ENCODE measurements at regions not wholly inside any gene's neighbourhood (a gene's known extent, or its start where the extent isn't known, plus 50 kb on each side); places are given as distances from the start of the nearest gene placed in this dataset.
"Not testable (repeated sequence)": the region's sequence is repeated elsewhere in the genome, so short reads cannot be mapped to it uniquely, and the experiment has no call there.

DNA sequence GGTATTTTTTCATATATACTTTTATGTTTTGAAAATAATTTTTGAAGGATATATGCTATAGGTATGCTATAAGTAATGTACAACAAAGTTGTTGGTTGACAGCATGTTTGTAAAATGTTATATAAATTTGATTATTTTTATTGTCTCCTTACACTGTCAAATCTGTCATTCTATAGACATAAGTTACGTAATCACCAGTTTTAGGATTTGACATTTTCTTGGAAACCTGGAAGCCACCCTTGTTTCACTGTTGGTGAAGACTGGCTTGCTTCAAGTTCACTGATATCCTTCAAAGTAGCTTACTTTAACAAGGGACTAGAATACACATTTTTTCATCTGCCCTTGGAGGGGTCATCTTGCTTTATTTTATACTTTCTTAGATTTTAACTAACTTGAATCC, 1288.6 kb upstream of the EYS start:
- TF ChIP-seq, protein P1, sequence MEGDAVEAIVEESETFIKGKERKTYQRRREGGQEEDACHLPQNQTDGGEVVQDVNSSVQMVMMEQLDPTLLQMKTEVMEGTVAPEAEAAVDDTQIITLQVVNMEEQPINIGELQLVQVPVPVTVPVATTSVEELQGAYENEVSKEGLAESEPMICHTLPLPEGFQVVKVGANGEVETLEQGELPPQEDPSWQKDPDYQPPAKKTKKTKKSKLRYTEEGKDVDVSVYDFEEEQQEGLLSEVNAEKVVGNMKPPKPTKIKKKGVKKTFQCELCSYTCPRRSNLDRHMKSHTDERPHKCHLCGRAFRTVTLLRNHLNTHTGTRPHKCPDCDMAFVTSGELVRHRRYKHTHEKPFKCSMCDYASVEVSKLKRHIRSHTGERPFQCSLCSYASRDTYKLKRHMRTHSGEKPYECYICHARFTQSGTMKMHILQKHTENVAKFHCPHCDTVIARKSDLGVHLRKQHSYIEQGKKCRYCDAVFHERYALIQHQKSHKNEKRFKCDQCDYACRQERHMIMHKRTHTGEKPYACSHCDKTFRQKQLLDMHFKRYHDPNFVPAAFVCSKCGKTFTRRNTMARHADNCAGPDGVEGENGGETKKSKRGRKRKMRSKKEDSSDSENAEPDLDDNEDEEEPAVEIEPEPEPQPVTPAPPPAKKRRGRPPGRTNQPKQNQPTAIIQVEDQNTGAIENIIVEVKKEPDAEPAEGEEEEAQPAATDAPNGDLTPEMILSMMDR (IDR thresholded peaks at IDR 0.05), result no peak
- no peak for ATAC-seq (ENCODE audit: insufficient number of reproducible peaks, low FRiP score, low read depth)
- no peak overlapping the region for H3K27ac ChIP-seq
- no peaks in the 10 kb centered on the region for H3K4me1 ChIP-seq (ENCODE audit: control insufficient read depth in 1 of 2, low read depth in 2 of 2)
- no peaks in the 10 kb centered on the region for H3K36me3 ChIP-seq
- no peak overlapping the region for H3K4me3 ChIP-seq
- H3K27me3 ChIP-seq (replicated peaks; ENCODE audit: insufficient read depth), result no peaks in the 10 kb centered on the region
- DNase-seq (ENCODE audit: low spot score), result no peak
- no peaks in the 10 kb centered on the region for H3K9me3 ChIP-seq

DNA sequence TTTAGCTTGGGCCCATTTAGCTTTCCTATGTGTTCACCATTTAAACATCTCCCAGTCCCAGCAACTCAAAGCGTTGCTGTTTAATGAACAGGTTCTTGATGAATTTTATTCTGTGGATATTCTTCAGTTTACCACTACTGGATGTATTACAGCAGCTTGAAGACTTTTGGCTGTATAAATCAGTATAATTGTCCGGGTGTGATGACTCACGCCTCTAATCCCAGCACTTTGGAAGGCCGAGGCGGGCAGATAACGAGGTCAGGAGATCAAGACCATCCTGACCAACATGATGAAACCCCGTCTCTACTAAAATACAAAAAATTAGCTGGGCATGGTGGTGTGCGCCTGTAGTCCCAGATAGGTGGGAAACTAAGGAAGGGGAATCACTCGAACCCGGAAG, 1286.7 kb upstream of the EYS start:
- H3K27me3 ChIP-seq (replicated peaks; ENCODE audit: insufficient read depth); H3K9me3 ChIP-seq; H3K4me1 ChIP-seq (ENCODE audit: control insufficient read depth in 1 of 2, low read depth in 2 of 2); H3K4me3 ChIP-seq; H3K36me3 ChIP-seq; ATAC-seq (ENCODE audit: insufficient number of reproducible peaks, low FRiP score, low read depth); H3K27ac ChIP-seq; DNase-seq (ENCODE audit: low spot score): not testable (repeated sequence)

DNA sequence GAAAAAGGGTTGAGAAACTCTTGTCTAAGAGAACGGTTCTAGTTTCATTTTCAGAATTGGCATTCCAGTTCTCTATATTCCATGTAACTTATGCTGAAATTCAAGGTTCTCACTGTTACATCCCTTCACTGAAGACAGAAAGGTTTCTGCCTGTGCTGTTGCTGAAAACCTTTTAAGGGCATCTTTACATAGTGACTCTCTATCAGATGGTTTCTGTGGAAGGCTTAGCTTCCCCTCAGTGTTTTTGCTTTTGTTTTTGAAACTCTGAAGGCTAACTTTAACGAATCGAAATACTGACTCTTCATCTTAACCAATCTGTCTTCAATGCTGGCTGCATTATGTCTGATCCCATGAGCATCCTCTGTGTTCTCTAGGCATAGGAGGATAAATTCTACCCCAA, 1286.2 kb upstream of the EYS start:
- Histone ChIP-seq H3K4me3 (no peak overlapping the region), H3K27ac (no peak overlapping the region), H3K9me3 (peaks cover 8% of the 10 kb centered on the region), H3K27me3 (replicated peaks; ENCODE audit: insufficient read depth) (no peaks in the 10 kb centered on the region), H3K36me3 (no peaks in the 10 kb centered on the region), H3K4me1 (ENCODE audit: control insufficient read depth in 1 of 2, low read depth in 2 of 2) (no peaks in the 10 kb centered on the region)
- ATAC-seq (ENCODE audit: insufficient number of reproducible peaks, low FRiP score, low read depth) (no peak), DNase-seq (ENCODE audit: low spot score) (no peak)
- TF ChIP-seq, protein P1 (IDR thresholded peaks at IDR 0.05), result no peak

DNA sequence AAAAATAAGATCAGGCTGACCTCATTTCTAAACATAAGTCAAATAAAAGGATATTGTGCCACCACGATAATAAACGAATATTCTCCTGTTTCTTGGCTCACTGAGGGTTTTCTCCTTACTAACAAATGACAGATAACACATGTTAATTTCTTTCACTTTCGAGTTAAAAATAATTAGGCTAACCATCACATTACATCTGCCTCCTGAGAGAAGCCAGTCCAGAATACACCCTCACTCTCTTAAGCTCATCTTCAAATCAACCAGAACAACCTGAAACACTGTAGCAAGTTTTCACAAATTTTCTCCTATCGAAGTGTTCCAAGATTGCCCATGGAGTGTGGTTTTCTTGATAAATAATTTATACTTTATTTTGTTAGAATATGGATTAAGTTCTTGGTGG, 1285.6 kb upstream of the EYS start:
- Histone ChIP-seq H3K4me3 (no peak overlapping the region), H3K4me1 (ENCODE audit: control insufficient read depth in 1 of 2, low read depth in 2 of 2) (no peaks in the 10 kb centered on the region)

DNA sequence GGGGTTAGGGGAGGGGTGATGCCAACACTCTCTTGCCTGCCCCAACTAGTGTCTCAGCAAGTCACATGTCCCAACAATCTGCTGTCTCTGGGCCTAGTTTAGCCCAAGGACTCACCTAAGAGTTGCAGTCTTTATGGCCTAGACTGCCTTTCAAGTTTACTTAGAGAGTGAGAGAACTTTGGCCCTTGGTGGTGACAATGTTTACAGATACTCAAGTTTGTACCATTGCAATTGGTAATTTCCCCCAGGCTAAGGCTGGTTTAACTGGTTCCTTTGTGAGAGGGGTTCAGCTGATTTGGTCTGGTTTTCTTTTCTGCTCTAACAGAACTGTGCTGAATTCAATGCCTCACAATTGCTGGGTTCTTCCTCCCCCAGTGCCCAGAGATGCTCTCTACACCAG, 1279.9 kb upstream of the EYS start:
- TF ChIP-seq, protein P1 (IDR thresholded peaks at IDR 0.05), result no peak
- DNase-seq (ENCODE audit: low spot score) (no peak), ATAC-seq (ENCODE audit: insufficient number of reproducible peaks, low FRiP score, low read depth) (no peak)
- H3K4me3 ChIP-seq, result no peak overlapping the region
- no peaks in the 10 kb centered on the region for H3K4me1 ChIP-seq (ENCODE audit: control insufficient read depth in 1 of 2, low read depth in 2 of 2)
- H3K27ac ChIP-seq, result no peak overlapping the region
- H3K9me3 ChIP-seq, result peaks cover 8% of the 10 kb centered on the region
- H3K27me3 ChIP-seq (replicated peaks; ENCODE audit: insufficient read depth), result no peaks in the 10 kb centered on the region
- H3K36me3 ChIP-seq, result no peaks in the 10 kb centered on the region

More for the DNA sequence above, 1285.6 kb upstream of the EYS start:
- Histone ChIP-seq H3K27ac (no peak overlapping the region), H3K27me3 (replicated peaks; ENCODE audit: insufficient read depth) (no peaks in the 10 kb centered on the region), H3K9me3 (peaks cover 8% of the 10 kb centered on the region), H3K36me3 (no peaks in the 10 kb centered on the region)
- ATAC-seq (ENCODE audit: insufficient number of reproducible peaks, low FRiP score, low read depth), result no peak
- DNase-seq (ENCODE audit: low spot score), result no peak
- TF ChIP-seq, protein P1 (IDR thresholded peaks at IDR 0.05), result no peak

DNA sequence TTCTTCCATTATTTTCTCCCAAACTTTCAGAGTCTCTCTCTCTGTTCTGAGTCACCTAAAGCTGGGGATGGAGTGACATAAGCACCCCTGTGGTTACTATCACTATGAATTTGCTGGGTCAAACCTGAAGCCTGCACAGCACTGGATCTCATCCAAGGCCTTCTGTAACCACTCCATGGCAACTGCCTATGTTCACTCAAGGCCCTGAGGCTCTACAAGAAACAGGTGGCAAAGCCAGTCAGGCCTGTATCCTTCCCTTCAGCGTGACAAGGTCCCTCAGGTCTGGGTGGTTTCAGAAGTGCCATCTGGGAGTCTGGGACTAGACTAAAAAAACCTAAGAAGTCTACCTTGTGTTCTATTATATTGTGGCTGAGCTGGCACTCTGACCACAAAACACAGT, 1278.8 kb upstream of the EYS start:
- TF ChIP-seq, protein P1 (IDR thresholded peaks at IDR 0.05), result no peak
- Histone ChIP-seq H3K4me1 (ENCODE audit: control insufficient read depth in 1 of 2, low read depth in 2 of 2) (no peaks in the 10 kb centered on the region), H3K36me3 (no peaks in the 10 kb centered on the region), H3K27me3 (replicated peaks; ENCODE audit: insufficient read depth) (no peaks in the 10 kb centered on the region), H3K4me3 (no peak overlapping the region), H3K9me3 (peaks cover 8% of the 10 kb centered on the region), H3K27ac (no peak overlapping the region)
- ATAC-seq (ENCODE audit: insufficient number of reproducible peaks, low FRiP score, low read depth) (no peak), DNase-seq (ENCODE audit: low spot score) (no peak)

All from thoracic aorta (tissue), 2 donors.